WI38 (cell line): ENCODE measurements at regions not wholly inside any gene's neighbourhood (a gene's known extent, or its start where the extent isn't known, plus 50 kb on each side); places are given as distances from the start of the nearest gene placed in this dataset.

ENCODE experiments used
- H3K4me3 ChIP-seq: 2 replicates; pipeline ENCODE4 v1.5.1; 2011; ENCODE audit warnings: low read depth, mild to moderate bottlenecking, control low read depth, low read length
- TF ChIP-seq, protein P1 (sequence below): IDR thresholded peaks from 2 replicates; pipeline ENCODE4 v1.5.1; 2012; ENCODE audit warnings: low read depth, mild to moderate bottlenecking, control low read depth, low read length

DNA sequence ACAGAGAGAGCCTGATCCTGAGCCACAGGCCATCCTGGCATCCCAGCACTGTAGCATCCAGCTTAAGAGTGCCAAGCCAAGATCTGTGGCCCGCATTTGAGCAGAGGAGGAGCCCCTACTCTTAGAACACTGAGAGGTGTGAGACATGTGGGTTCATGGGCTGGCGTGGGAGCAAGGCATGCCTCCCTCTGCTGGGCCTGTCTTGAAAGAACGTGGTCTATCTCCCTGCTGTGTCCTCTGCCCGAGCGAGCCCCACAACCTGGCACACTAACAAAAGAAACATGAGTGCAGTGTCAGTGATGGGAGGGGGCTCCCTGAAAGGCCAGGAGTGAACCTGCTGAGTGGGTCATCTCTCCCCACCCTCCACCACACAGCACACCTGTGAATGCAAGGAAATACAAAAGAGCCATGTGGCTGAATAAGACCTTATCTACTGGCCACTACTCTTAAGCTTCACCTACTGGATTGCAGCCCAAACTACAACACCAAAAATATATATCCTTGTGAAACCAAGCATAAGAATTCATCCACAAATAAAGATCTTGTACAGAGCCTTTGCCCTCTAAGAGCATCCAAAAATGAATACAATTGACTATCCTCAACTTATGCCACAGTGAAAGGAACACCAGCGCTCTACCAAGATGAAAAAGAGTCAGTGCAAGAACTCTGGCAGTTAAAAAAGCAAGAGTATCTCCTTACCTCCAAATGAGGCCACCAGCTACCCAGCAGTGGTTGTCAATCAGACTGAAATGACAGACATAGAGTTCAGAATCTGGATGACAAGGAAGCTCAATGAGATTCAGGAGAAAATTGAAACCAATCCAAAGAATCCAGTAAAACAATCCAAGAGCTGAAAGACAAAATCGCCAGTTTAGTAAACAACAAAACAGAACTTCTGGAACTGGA lies 259.4 kb upstream of the DAB1 start:
- TF ChIP-seq, protein P1, sequence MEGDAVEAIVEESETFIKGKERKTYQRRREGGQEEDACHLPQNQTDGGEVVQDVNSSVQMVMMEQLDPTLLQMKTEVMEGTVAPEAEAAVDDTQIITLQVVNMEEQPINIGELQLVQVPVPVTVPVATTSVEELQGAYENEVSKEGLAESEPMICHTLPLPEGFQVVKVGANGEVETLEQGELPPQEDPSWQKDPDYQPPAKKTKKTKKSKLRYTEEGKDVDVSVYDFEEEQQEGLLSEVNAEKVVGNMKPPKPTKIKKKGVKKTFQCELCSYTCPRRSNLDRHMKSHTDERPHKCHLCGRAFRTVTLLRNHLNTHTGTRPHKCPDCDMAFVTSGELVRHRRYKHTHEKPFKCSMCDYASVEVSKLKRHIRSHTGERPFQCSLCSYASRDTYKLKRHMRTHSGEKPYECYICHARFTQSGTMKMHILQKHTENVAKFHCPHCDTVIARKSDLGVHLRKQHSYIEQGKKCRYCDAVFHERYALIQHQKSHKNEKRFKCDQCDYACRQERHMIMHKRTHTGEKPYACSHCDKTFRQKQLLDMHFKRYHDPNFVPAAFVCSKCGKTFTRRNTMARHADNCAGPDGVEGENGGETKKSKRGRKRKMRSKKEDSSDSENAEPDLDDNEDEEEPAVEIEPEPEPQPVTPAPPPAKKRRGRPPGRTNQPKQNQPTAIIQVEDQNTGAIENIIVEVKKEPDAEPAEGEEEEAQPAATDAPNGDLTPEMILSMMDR: no peak

DNA sequence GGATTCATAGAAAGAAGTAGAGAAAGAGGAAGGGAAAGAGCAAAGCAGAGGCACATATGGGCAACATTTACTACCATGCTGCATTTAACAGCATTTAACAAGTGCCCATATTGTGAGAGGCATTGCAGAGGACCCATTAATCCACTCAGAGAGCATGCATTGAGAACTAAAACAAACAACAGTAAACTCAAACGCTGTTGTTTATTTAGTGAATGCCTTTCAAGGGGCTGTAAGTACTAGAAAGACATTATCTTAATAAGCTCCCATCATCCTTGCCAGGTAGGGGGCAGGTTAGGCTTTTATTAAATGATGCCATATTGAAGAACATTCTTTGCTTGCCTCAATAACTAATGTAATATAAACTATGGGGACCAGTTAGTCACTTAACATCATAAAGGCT lies 254.3 kb upstream of the DAB1 start:
- TF ChIP-seq, protein P1: no peak
- no peak overlapping the region for H3K4me3 ChIP-seq

More for the DNA sequence above, 259.4 kb upstream of the DAB1 start:
- no peak overlapping the region for H3K4me3 ChIP-seq

DNA sequence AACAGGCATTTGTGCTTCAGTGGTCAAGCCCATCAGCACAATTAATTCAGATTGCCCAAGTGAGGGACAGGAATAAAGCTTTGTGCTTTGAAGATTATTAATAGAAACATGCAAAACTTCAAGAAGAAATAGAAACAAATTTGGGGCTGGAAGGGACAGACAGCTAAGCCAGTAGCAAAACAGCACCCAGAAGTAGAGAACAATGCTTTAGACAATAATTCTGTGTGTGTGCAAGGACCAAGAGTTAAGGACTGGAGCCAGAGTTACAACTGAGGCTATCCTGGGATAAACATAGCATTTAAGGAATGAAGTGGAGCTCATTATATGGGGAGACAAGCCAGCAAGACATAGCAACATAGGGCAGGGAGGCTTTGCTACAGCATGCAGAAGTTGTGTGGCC lies 251.9 kb upstream of the DAB1 start:
- H3K4me3 ChIP-seq: no peak overlapping the region
- TF ChIP-seq, protein P1: no peak

DNA sequence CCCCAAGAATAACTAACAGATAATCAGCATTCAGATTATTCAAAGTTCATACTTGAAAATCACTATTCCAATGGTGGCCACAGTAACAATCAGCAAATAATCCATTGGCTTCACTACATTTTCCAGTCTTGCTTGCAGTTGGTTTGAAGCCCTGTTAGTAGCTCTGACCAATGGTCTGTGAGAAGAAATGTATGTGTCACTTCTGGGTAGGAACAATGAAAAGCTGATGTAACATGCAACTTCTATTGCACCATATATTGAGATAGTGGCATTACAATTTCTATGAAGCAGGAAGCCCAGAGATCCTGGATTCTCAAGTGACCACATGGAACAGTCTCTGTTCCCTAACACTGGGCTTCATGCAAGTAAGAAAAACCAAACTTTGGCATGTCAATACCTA lies 250.9 kb upstream of the DAB1 start:
- TF ChIP-seq, protein P1: no peak
- no peak overlapping the region for H3K4me3 ChIP-seq

DNA sequence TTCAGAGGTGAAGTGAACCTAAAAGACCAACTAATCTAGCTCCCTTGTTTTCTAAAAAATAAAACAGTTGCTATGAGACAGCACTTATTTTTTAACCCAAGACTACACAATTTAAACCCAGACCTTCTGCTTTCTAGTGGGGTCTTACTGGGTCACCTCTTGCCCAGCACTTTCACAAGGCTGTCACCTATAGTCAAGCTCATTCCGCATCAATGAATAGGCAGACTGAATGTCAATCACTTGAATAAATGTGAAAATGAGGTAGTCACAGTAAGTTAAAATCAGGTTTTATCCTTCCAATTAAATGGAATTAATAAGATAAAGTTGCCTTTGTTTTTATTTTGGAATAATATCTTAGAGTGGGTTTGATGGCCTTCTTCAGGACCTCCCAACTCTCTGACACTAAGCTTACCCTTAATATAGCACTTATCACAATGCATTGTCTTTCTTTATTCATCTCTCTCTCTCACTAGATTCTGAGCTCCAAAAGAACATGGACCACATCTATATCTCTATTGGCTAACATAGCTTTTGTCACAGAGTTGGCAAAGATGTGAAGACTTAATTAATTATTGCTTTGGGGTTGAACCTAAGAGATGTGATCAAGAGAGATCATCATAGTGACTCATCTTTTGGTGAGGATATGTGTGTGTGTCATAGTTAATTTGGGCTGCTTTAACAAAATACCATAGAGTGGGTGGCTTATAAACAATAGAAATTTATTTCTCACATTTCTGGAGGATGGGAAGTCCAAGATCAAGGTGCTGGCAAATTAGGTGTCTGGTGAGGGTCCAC lies 248.7 kb upstream of the DAB1 start:
- TF ChIP-seq, protein P1: no peak
- H3K4me3 ChIP-seq: no peak overlapping the region

DNA sequence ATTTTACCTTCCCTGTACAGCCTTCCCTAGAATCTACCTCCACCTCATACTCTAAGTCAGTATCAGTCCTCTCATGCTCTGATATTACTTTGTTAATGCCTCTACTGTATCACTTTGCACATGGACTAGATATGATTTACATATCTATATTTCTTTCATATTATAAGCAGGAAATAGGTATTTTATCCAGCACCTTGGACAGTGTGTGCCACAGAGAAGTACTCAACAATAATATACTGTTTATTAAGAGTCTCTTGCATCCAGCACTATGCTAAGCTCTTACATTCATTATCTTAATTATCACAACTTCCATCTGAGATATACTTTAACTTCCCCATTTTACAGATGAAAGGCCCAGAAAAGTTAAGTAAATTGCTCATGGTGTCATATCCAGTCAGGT lies 247.9 kb upstream of the DAB1 start:
- TF ChIP-seq, protein P1: no peak
- H3K4me3 ChIP-seq: no peak overlapping the region

DNA sequence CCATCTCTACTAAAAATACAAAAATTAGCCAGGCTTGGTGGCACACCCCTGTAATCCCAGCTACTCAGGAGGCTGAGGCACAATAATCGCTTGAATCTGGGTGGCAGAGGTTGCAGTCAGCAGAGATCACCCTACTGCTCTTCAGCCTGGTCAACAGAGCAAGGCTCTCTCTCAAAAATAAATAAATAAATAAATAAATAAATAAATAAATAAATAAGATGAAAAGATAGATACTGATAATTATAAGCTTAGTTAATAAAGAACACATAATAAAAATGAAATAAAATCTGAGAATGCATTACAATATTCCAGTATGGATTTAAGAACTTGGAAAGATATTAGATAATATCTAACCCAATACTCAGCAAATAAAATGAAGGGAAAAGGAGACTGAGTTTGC lies 235.9 kb upstream of the DAB1 start:
- TF ChIP-seq, protein P1: no peak
- no peak overlapping the region for H3K4me3 ChIP-seq
